OCI-LY1 (cell line): ENCODE measurements at regions not wholly inside any gene's neighbourhood (a gene's known extent, or its start where the extent isn't known, plus 50 kb on each side); places are given as distances from the start of the nearest gene placed in this dataset.

Experiments
- CTCF ChIP-seq: fragments of 200-600 bp; sonication (generic), shearing (Covaris generic); IDR thresholded peaks from 2 replicates; pipeline ENCODE4 v1.5.1; 2017; ENCODE audit warnings: mild to moderate bottlenecking, antibody characterized with exemption, low read length, moderate library complexity, mixed read lengths
- EZH2 ChIP-seq: fragments of 200-600 bp; sonication (generic), shearing (Covaris generic); IDR thresholded peaks from 2 replicates; pipeline ENCODE4 v1.8.0; 2017; ENCODE audit warnings: borderline replicate concordance, mixed run types, mild to moderate bottlenecking, antibody characterized with exemption, low read length, moderate library complexity, mixed read lengths

DNA sequence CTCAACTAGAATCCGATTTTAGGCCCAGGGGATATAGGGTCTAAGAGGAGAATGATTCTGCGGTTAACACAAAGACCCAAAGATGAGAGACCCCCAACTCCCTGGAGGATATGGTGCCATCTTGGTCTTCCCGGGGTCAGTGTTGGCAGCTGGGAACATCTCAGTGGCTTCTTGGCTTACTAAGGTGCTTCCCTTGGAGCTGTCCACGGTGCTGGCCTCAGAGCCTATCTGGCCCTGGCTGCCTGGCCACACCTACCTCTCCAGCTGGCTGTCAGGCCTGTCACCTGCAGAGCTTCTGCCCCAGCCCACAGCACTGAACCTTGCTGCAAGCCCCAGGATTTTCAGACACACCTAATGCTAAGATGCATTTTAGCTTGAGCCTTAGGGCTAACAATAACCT lies 70.7 kb upstream of the THY1 start:
- TF ChIP-seq CTCF (no peak), EZH2 (no peak)
